ENCODE measurements at regions not wholly inside any gene's neighbourhood (a gene's known extent, or its start where the extent isn't known, plus 50 kb on each side); places are given as distances from the start of the nearest gene placed in this dataset.

DNA sequence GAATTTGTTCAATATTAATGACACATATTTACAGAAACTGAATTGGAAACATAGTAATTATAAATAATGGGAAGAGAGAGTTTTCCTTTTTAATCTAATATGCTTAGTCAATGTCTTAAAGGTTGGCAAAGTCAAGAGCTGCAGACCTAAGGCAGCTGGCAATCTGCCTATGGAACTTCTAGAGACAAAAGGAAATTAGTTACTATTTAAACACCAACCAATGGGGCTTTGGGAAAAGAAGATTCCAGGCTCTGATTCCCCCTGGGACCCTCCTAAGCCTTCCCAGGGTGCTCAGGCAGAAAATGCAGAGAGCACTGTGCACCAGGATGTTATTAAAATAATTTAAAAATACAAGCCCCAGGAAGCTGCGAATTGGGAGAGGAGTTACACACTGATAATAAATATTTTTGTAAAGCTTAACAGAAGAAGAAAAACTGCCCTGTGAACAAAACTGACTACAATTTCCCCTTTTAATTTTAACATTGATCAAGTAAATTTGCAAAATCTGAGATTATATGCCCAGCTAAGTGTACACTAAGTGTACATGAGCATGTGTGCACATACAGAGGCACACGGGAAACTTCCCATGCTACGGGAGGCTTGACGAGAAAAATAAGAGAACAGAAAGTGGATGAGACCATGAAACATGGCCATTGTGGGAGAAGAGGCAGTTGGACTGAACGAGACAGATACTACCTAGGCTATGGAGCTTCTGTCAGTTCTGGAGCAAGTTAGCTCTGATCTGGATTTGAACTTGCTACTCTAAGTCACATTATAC is 77.4 kb upstream of the ADAMTS16 start:
- TF ChIP-seq SIN3A (IDR thresholded peaks at IDR 0.05; ENCODE audit: borderline replicate concordance, insufficient read depth, low read length) (no peak), FOXP2 (optimal IDR thresholded peaks at IDR 0.05; ENCODE audit: borderline replicate concordance, extremely low read depth, extremely low read length, insufficient read depth) (no peak), POLR2AphosphoS5 (IDR thresholded peaks at IDR 0.05; ENCODE audit: low read depth, low read length) (no peak), REST (IDR thresholded peaks at IDR 0.05; ENCODE audit: insufficient read depth in 1 of 2, low read depth in 2 of 2, low read length in 2 of 2) (no peak), TAF1 (IDR thresholded peaks at IDR 0.05; ENCODE audit: borderline replicate concordance, insufficient read depth, low read length) (no peak)

GRCh38 chr5:5063533-5063953 is 76.6 kb upstream of the ADAMTS16 start:
- TF ChIP-seq REST (IDR thresholded peaks at IDR 0.05; ENCODE audit: insufficient read depth in 1 of 2, low read depth in 2 of 2, low read length in 2 of 2) (no peak), SIN3A (IDR thresholded peaks at IDR 0.05; ENCODE audit: borderline replicate concordance, insufficient read depth, low read length) (no peak), TAF1 (IDR thresholded peaks at IDR 0.05; ENCODE audit: borderline replicate concordance, insufficient read depth, low read length) (no peak), FOXP2 (optimal IDR thresholded peaks at IDR 0.05; ENCODE audit: borderline replicate concordance, extremely low read depth, extremely low read length, insufficient read depth) (no peak), POLR2AphosphoS5 (IDR thresholded peaks at IDR 0.05; ENCODE audit: low read depth, low read length) (no peak)

DNA sequence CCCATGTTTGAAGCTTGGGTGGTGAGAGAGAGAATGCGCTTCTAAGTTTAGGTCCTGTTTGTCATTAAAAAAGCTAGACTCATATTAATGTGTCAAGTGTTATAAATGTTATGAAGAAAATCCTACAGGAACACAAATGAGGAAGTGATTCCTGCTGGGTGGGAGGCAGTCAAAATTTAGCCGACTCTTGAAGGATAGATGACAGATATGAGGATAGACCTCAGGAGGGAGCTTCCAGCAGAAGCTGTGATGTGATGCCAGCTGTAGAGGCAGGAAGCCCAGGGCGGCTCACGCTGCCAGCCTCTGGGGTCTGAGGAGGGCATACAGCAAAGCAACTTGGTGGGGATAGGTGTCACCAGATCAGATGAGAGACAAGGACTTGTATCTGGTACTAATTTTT is 74.7 kb upstream of the ADAMTS16 start:
- TF ChIP-seq TAF1 (IDR thresholded peaks at IDR 0.05; ENCODE audit: borderline replicate concordance, insufficient read depth, low read length) (no peak), REST (IDR thresholded peaks at IDR 0.05; ENCODE audit: insufficient read depth in 1 of 2, low read depth in 2 of 2, low read length in 2 of 2) (no peak), SIN3A (IDR thresholded peaks at IDR 0.05; ENCODE audit: borderline replicate concordance, insufficient read depth, low read length) (no peak), FOXP2 (optimal IDR thresholded peaks at IDR 0.05; ENCODE audit: borderline replicate concordance, extremely low read depth, extremely low read length, insufficient read depth) (no peak), POLR2AphosphoS5 (IDR thresholded peaks at IDR 0.05; ENCODE audit: low read depth, low read length) (no peak)

GRCh38 chr5:5066276-5067186 is 73.6 kb upstream of the ADAMTS16 start:
- TF ChIP-seq SIN3A (IDR thresholded peaks at IDR 0.05; ENCODE audit: borderline replicate concordance, insufficient read depth, low read length) (no peak), FOXP2 (optimal IDR thresholded peaks at IDR 0.05; ENCODE audit: borderline replicate concordance, extremely low read depth, extremely low read length, insufficient read depth) (no peak), REST (IDR thresholded peaks at IDR 0.05; ENCODE audit: insufficient read depth in 1 of 2, low read depth in 2 of 2, low read length in 2 of 2) (no peak), TAF1 (IDR thresholded peaks at IDR 0.05; ENCODE audit: borderline replicate concordance, insufficient read depth, low read length) (no peak), POLR2AphosphoS5 (IDR thresholded peaks at IDR 0.05; ENCODE audit: low read depth, low read length) (no peak)

All from PFSK-1 (cell line).